ENCODE measurements at regions not wholly inside any gene's neighbourhood (a gene's known extent, or its start where the extent isn't known, plus 50 kb on each side); places are given as distances from the start of the nearest gene placed in this dataset.

GRCh38 chr6:133165235-133165634, 75.9 kb upstream of the EYA4 start:
- TF ChIP-seq EZH2phosphoT487 (IDR thresholded peaks at IDR 0.05; ENCODE audit: low read depth), result no peak
- TF ChIP-seq CTCF (IDR thresholded peaks at IDR 0.05; ENCODE audit: low read depth, low read length), result no peak
